ENCODE measurements at regions not wholly inside any gene's neighbourhood (a gene's known extent, or its start where the extent isn't known, plus 50 kb on each side); places are given as distances from the start of the nearest gene placed in this dataset.

GRCh38 chr1:177546346-177546745, 375.6 kb downstream of the BRINP2 start:
- Histone ChIP-seq H3F3A (ENCODE audit: insufficient read depth, low read length, poor library complexity, severe bottlenecking) (no peaks in the 10 kb centered on the region), H3K9me3 (ENCODE audit: low read length) (no peaks in the 10 kb centered on the region), H3K4me3 (ENCODE audit: low read length) (no peak overlapping the region), H3K79me2 (replicated peaks; ENCODE audit: insufficient read depth, low read length) (no peaks in the 10 kb centered on the region), H3K27ac (ENCODE audit: low read length) (no peak overlapping the region), H2AFZ (ENCODE audit: low read depth, low read length) (no peak overlapping the region), H3K4me2 (ENCODE audit: low read length) (no peak overlapping the region), H4K20me1 (ENCODE audit: insufficient read depth) (no peaks in the 10 kb centered on the region), H3K9ac (ENCODE audit: low read length) (no peak overlapping the region), H3K36me3 (ENCODE audit: insufficient read depth, low read length) (no peaks in the 10 kb centered on the region), H3K27me3 (ENCODE audit: insufficient read depth, low read depth, low read length) (no peaks in the 10 kb centered on the region), H3K9me2 (ENCODE audit: insufficient read depth, low read length) (no peaks in the 10 kb centered on the region)
- TF ChIP-seq TAF1 (IDR thresholded peaks at IDR 0.05; ENCODE audit: low read depth) (no peak), CTCF (IDR thresholded peaks at IDR 0.05; ENCODE audit: poor library complexity, severe bottlenecking) (no peak), EP300 (conservative IDR thresholded peaks at IDR 0.05; ENCODE audit: poor library complexity, severe bottlenecking) (no peak), EZH2 (IDR thresholded peaks at IDR 0.05; ENCODE audit: borderline replicate concordance, insufficient read depth, low read length, poor library complexity, severe bottlenecking) (no peak), REST (IDR thresholded peaks at IDR 0.05; ENCODE audit: borderline replicate concordance) (no peak), SMC3 (conservative IDR thresholded peaks at IDR 0.05; ENCODE audit: poor library complexity) (no peak), MXI1 (conservative IDR thresholded peaks at IDR 0.05; ENCODE audit: poor library complexity, severe bottlenecking) (no peak), RAD21 (conservative IDR thresholded peaks at IDR 0.05) (no peak), POLR2AphosphoS5 (IDR thresholded peaks at IDR 0.05) (no peak)

GRCh38 chr1:177526201-177526600, 355.4 kb downstream of the BRINP2 start:
- no peak overlapping the region for H3K27ac ChIP-seq (ENCODE audit: low read length)
- H3K4me3 ChIP-seq (ENCODE audit: low read length) = no peak overlapping the region

More at GRCh38 chr1:177526201-177526600, 355.4 kb downstream of the BRINP2 start:
- no peaks in the 10 kb centered on the region for H3K9me2 ChIP-seq (ENCODE audit: insufficient read depth, low read length)
- H3K27me3 ChIP-seq (ENCODE audit: insufficient read depth, low read depth, low read length) = no peaks in the 10 kb centered on the region
- no peak for TF ChIP-seq EP300 (conservative IDR thresholded peaks at IDR 0.05; ENCODE audit: poor library complexity, severe bottlenecking)
- no peak for TF ChIP-seq POLR2AphosphoS5 (IDR thresholded peaks at IDR 0.05)
- TF ChIP-seq EZH2 (IDR thresholded peaks at IDR 0.05; ENCODE audit: borderline replicate concordance, insufficient read depth, low read length, poor library complexity, severe bottlenecking) = no peak
- TF ChIP-seq CTCF (IDR thresholded peaks at IDR 0.05; ENCODE audit: poor library complexity, severe bottlenecking) = no peak
- TF ChIP-seq SMC3 (conservative IDR thresholded peaks at IDR 0.05; ENCODE audit: poor library complexity) = no peak
- no peak for TF ChIP-seq RAD21 (conservative IDR thresholded peaks at IDR 0.05)
- TF ChIP-seq TAF1 (IDR thresholded peaks at IDR 0.05; ENCODE audit: low read depth) = no peak
- H3K4me2 ChIP-seq (ENCODE audit: low read length) = no peak overlapping the region
- no peaks in the 10 kb centered on the region for H3K79me2 ChIP-seq (replicated peaks; ENCODE audit: insufficient read depth, low read length)
- H4K20me1 ChIP-seq (ENCODE audit: insufficient read depth) = no peaks in the 10 kb centered on the region
- no peaks in the 10 kb centered on the region for H3K9me3 ChIP-seq (ENCODE audit: low read length)
- H3F3A ChIP-seq (ENCODE audit: insufficient read depth, low read length, poor library complexity, severe bottlenecking) = no peaks in the 10 kb centered on the region
- no peak overlapping the region for H3K9ac ChIP-seq (ENCODE audit: low read length)
- H3K36me3 ChIP-seq (ENCODE audit: insufficient read depth, low read length) = no peaks in the 10 kb centered on the region
- no peak overlapping the region for H2AFZ ChIP-seq (ENCODE audit: low read depth, low read length)
